ENCODE measurements at regions not wholly inside any gene's neighbourhood (a gene's known extent, or its start where the extent isn't known, plus 50 kb on each side); places are given as distances from the start of the nearest gene placed in this dataset.
"Not testable (repeated sequence)": the region's sequence is repeated elsewhere in the genome, so short reads cannot be mapped to it uniquely, and the experiment has no call there.

GRCh38 chr5:100346269-100346668, 188.9 kb upstream of the FAM174A start:
- not testable (repeated sequence) for TF ChIP-seq EZH2 (IDR thresholded peaks at IDR 0.05); POLR2AphosphoS5 (IDR thresholded peaks at IDR 0.05; ENCODE audit: borderline replicate concordance, low read depth, low read length); FOXP2 (optimal IDR thresholded peaks at IDR 0.05; ENCODE audit: control extremely low read depth, extremely low read length, insufficient read depth)
